GM18507 (cell line): ENCODE measurements at regions not wholly inside any gene's neighbourhood (a gene's known extent, or its start where the extent isn't known, plus 50 kb on each side); places are given as distances from the start of the nearest gene placed in this dataset.

ENCODE experiments used
- DNase-seq: peaks from one replicate; pipeline ENCODE4 v3.0.0; 2011; ENCODE audit warnings: low read depth; ENCODE audit not compliant: insufficient read length; ENCODE audit errors: extremely low spot score
- FAIRE-seq: peaks from 2 replicates; lab custom pipeline; 2011; peaks lifted over from hg19 to GRCh38; lab: Jason Lieb, UNC

DNA sequence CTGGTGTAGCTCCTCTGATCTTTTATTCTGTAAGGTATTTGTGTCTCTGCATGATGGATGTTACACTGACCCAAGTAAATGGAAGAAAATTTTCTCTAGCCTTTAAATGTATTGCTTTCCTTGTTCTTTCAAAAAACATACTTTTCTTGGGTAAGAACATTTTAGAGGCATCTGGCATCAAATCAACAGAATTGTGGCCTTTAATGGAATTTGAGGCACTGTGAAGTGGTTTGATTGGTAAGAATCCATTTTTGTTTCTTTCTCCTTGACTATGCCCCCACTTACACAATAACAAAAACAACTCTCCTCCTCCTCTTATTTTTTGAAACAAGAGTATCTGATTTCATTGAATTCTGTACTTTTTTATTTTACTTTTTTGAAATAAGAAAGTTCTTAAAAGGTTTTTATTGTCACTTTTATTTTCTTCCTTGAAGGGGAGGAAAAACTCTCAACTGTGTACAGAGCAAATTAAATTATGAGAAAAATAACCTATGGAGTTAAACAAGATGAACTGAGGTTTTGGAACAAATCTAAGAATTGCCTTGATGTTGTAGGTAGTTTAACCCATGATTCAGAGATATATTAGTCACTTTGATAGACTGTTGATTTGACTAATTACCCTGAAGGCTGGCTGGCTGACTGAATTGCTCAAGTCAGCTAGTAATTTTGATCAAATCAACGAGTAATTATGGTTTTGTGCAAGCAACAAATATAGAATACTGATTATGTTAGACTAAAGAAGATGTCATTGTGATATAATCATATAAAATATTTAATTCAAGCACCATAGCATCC, 146.4 kb downstream of the FHIP1A start:
- DNase-seq, result no peak
- no peak for FAIRE-seq

DNA sequence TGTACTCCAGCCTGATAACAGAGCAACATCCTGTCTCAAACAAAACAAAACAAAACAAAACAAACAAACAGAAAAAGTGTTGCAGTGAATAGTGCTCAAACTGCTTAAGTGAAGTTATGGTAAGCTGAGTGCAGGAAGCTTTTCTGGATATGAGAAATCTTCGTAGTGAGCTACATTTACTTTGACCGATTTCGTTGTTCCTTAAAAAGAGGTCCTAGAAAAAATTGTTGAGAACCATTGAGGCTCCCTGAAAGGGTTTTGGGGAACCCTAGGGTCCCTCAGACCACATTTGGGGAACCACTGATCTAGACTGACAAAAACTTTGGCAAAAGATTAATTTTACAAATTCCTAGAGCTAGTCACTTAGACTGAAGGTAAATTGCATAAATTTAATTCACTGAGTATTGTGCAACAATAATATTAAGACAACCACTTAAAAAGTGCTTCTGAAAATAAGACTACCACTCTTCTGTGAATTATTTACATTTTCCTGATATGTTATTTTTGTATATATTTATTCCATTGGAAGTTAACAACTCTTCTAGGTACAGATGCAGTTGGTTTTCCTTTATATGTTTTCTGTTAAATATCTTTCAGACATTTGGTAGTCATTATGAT, 149.6 kb downstream of the FHIP1A start:
- no peak for DNase-seq
- FAIRE-seq, result no peak

DNA sequence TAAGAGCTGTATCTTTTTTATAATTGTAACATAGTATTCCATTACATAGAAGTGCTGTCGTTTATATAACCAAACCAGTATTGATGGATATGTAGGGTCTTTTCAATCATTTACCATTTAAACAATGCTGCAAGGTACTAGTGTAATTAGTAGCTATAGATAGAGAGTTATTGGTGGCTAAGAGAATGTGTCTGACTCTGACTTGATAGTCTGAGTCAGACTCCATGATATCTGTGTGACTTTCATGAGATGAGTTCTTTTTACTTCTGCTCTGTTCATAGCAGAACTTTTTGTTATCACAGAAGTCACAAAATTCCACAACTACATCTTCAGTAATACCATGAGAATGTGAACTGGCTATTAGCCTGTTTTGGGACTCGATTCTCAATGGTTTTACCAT, 150.6 kb downstream of the FHIP1A start:
- FAIRE-seq (no peak), DNase-seq (no peak)

DNA sequence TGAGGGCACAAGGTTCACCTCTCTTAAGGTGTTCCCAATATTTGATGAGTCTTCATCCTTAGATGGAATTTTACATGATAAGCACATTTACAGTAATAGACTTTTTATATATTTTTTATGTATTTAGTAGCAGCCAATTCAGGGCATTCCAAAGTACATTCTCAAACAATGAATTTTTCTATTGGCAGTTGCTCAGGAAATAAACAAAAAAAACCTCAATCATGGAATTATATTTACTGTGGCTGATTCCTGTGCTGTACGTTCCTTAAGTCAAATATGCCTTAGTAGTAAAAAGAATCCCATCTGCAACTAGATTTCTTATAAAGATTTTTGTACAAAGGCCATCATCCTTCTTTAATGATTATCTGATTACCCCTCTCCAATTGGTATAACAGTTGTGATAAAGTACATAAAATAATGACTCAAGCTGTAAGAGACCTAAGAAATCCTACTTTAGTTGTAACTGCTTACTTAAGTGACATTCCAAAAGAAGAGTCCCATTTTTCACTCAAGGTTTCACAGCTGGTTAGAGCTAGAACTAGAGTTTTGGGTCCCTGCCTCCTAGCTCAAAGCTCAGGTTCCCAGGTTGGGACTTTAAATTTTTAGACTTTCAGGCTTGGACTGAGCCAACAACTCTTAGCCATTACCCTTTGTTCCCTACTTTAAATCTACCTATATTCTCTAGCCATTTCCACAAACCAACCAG, 152.7 kb downstream of the FHIP1A start:
- DNase-seq, result no peak

DNA sequence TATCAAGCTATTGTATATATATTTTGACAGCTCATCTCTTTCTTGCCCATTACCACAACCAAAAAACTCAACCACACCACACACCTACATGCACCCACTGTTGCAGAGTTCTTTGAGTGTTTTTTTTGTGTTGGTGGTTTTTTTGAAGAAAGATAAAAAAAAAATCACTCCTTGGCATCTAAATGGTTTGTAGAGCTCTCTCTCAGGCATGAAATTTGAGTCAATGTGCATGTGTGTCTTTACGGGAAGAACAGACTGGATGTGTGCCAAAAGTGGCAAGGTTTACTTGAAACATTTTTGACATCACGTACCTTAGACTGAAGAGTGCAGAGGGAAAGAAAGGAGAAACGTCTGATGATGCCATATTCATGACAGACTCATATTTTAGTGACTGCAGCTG, 154.2 kb downstream of the FHIP1A start:
- DNase-seq, result no peak
- no peak for FAIRE-seq

More for the DNA sequence above, 152.7 kb downstream of the FHIP1A start:
- no peak for FAIRE-seq

DNA sequence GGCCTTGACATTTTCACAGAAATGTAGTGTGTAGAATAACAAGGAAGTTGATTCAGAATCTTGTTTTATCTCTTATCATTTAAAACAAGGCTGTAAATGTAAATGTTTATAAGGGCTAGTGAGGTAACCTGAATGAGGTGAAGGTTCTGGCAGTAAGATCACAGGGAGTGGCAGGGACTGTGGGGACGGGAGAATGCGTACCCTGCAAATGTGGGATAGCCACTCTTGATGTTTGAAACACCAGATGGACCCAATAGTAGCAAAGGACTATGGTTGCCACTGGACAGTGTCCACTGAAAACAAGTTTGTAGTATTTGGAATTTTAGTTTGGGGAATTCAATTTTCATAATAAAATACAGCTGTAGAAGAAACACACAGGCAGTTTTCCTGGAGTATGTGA, 155.3 kb downstream of the FHIP1A start:
- no peak for FAIRE-seq
- no peak for DNase-seq

DNA sequence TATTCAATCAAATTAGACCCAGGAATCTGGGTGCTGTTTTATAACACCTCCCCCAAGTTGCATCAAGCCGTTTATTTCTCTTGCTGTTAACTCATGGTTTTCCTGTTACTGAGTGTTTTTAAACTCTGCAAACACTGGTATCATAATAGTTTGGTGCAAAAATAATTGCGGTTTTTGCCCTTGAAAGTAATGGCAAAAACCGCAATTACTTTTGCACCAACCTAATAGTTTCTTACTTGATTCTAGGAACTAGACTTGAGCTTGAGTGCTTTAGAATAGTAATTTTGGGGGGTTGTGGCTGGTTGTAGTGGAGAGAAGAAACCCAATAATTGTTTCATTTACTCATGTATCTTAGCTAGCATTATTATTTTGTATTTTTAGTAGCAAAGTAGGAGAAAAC, 156.6 kb downstream of the FHIP1A start:
- FAIRE-seq, result no peak

DNA sequence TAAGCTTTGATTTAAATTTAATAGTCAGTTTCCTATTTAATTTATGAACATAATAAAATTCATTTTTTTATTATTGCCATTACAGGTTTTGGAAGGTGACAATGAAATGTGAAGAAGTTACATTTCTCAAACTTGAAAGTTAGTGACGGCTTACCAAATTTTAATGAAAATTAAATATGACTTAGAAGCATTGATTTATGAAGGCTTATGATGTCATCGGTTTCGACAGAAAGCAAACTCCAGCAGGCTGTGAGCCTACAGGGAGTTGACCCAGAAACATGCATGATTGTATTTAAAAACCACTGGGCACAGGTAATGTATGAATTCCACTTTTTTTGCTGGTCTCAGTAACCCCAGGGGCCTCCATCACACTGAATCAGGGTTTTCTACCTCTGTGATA, 157.1 kb downstream of the FHIP1A start:
- DNase-seq (no peak), FAIRE-seq (no peak)

More for the DNA sequence above, 156.6 kb downstream of the FHIP1A start:
- DNase-seq, result no peak

DNA sequence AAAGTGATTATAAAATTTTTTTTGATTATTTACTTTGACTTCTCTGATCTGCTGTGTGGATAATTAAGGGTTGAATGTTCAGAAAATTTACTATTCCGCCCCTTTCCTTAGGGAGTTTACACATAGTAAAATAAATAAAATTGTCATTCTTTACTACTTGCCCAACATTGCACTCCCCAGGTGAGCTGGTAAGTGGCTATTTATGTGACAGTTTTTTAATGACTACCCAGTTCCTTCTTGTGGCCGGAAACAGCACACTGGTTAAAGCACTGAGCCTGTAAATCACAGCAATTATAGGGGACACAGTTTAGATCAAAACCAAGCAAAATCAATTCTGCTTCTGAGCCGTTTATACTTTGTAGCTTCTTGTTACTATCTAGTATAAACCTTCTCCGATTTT, 158.1 kb downstream of the FHIP1A start:
- DNase-seq, result no peak

DNA sequence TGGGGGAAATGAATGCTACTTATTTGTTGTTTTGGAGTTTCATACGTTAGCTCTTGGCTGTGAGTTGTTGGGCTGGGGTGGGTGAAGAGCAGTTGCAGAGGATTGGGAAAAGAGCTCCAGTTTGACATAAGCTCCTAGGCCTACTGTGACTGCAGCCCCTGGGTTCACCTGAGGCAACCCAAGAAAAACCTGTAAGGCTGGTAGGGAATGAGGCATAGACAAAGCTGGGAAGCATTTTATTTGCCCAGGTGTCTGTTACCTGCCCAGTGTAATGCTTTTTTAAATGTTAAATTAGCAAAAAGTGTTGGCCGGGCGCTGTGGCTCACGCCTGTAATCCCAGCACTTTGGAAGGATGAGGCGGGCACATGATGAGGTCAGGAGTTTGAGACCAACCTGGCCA, 160.0 kb downstream of the FHIP1A start:
- no peak for FAIRE-seq
- DNase-seq, result no peak

More for the DNA sequence above, 158.1 kb downstream of the FHIP1A start:
- peak; percentile 68 for FAIRE-seq

DNA sequence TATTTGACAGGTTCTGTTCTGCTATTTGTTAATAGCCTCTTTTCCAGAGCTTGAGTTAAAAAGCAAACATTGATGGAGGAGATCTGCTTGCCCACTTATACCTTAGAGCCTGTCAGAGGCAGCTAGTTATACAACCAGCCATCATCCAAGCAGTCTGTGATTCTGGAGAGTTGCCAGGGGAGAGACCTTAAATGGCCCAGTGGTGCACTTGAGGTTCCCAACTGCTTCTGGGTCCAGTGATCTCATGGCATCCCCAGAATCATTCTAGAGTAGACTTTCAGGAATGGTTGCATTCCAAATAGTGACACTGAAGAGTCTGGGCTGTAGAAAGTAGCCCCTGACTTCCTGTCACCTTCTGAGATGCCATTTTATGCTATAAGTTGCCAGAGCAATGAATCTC, 160.7 kb downstream of the FHIP1A start:
- FAIRE-seq (no peak), DNase-seq (no peak)

DNA sequence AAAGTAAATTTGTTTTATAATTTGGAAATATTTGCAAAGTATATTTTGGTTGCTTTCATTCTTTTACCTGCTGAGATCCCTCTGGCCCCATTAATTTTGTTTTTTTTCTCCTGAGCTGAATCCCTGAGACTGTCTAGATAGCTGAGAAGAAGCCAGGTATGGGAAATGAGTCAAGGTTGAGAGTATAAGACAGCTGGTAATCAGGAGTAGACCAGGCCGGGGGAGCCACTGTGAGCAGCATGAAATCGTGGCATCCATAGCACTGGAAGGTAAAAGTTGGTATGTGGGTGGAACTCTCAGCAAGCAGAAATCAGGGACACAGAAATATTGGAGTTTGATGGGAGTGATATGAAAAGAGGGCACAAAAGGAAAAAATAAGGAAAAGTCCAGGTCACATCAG, 164.5 kb downstream of the FHIP1A start:
- DNase-seq, result no peak
- no peak for FAIRE-seq

DNA sequence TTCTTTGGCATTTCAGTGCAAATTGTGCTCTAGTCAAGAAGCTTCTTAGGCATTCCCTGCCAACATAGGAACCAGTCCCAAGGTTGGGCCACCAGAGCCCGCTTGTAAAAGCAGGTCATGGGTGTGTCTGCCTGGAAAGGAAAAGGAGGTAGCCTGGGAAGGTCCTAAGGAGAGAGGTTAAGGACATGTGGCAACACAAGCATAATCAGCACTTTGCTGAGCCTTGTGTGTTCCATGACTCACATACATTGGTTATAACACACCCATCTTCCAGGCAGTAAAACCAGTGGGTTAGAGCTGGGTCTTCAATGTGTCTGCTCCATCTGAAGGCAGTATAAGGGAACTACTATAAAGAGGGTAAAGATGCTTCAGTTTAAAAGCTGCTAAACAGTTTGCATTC, 165.0 kb downstream of the FHIP1A start:
- FAIRE-seq (no peak), DNase-seq (no peak)

DNA sequence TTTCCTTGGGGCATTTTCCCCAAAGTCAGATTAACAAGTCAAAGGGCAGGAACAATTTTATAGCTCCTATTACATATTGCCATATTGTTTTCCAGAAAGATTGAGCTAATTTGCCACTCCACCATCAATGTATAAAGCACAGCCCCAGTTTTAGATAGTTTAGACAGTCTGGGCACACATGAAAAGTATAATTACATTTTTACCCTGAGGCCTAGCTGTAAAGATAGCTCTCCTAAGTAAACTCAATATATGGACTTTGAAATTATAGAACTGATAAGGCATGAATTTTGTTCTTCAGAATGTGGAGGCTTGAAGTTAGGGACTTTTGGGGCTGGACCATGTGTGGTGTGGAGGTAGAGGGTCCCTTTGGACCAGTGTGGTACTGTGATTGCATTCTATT, 166.0 kb downstream of the FHIP1A start:
- FAIRE-seq (no peak), DNase-seq (no peak)

DNA sequence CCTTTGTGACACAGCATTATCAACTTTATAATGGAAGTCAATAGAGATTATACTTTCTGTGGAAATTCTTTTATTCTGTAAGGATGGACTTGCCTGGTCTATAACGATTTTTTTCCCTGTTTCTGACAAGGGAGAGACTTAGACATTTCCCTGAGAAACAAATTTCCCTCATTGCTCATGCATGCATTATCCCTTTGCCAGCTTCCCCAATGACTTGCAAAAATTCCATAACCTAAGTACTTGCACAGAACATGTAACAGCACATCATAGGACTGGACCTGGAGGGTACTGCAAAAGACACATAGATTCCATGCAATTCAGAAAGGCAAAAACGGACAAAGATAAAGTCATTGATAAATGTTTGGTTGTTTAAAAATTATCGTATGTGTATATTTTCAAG, 166.7 kb downstream of the FHIP1A start:
- FAIRE-seq (no peak), DNase-seq (no peak)

DNA sequence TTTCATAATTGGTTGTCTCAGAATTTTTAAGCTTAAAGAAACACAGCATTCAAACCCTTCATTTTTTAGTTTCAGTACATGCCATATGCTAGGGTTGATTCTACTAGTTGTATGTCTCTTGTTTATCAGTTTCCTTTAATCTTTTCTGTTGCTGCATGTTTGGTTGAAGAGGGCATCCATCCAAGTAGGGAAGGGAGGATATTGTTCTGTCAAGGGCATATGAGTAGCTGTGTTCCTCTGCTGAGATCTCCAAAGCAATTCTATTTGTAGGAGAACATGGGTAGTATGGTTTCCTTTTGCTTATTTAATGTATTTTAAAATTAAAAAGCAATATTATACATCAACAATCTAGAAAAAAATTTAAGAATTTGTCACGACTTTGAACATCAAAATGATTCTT, 167.7 kb downstream of the FHIP1A start:
- DNase-seq (no peak), FAIRE-seq (no peak)

DNA sequence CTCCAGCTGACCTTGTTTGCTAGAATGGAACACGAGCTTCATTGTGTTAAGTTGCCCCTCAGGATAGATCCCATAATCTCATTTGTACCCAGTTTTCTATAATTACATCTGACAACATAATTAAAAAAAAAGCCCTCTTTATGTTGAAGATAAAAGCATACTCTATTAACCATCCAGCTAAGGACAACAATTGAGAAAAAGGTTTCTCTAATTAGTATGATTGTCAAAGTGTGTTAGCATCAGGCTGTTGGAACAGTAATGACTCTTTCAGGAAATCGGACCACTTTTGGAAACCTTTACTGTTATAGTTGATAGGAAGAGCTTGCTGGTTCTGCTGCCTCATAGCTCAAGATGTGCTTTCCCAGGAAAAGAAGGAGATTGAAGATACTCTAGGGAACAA, 172.6 kb downstream of the FHIP1A start:
- no peak for DNase-seq
- FAIRE-seq, result no peak

DNA sequence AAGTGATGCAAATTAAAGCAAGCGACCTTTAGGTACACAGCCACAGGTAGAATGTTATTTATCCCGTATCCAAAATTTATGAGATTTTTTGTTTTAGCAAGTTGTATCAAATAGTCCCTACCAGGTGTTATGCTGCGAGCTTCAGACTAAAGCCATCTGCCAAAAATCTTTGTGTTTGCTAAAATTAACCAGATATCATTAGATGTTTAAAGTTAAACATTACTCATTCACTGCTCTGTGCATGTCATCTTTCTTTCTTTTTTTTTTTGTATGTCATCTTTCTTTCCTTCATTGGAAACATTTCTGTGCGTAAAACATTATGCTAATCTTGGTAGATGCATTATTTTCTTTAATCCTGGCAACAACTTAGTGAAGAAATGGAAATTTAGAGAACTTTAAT, 173.1 kb downstream of the FHIP1A start:
- FAIRE-seq (no peak), DNase-seq (no peak)

DNA sequence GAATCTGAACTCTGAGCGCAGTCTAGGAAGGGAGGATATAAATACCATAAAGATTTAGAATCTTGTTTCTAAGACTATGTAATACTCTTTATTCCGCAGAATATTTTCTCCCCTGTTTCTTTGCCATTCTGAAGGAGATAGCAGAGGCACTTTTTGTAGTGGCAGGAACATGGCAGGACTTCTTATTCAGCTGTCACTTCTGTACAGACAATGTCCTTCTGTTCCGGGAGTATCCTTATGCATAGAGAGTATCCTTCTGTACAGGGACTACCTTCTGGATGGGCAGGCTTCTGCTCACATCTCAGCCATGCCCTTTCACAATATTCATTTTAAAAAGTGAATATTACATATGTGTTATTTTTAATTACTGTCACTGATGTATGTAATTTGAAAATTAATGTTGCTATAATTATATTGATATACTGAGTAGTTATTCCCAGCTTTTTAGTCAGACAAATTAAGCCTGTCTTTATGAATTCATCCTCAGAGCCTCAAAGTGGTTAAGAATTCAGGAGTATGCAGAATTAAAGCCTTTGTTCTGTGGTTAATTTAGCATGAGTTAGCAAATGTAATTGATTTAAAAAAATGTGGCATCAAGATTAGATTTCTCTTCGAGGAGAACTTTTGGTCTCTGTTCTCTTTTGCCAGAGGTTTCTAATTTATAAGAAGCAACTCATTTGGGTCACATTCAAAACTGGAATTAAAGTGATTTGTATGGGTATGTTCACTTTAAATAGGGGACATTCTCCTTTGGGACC, 174.4 kb downstream of the FHIP1A start:
- DNase-seq (no peak), FAIRE-seq (no peak)

DNA sequence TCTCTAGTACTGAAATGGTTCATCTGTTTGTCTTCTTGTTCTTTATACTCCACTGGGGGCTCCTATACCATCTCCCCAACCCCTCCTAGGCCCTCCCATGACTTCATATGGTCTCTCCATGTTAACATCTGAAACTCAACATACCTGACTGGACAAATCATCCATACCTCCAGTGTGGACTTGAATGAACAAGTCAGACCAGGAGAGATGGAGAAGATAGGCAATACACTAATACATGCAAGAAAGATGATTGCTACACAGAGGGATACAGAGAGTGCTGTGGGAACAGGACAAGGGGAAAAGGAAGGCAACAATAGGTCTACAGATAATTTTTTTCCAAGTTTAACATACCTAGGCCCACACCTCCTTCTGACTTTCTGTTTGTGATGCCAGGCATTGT, 175.1 kb downstream of the FHIP1A start:
- DNase-seq (no peak), FAIRE-seq (no peak)
